HepG2 (cell line): ENCODE measurements at regions not wholly inside any gene's neighbourhood (a gene's known extent, or its start where the extent isn't known, plus 50 kb on each side); places are given as distances from the start of the nearest gene placed in this dataset.

Experiments
- ATAC-seq: fragments of 200-7000 bp; cut with Tn5 transposase; 3 replicates; pipeline ENCODE4 v1.9.1; 2020; ENCODE audit warnings: mild to moderate bottlenecking, moderate library complexity
- BruUV-seq: library from RNA; stranded (reverse); fragments of 400-500 nt; replicated peaks from 2 replicates; lab custom pipeline; 2021; lab: Mats Ljungman, UMichigan
- CTCF ChIA-PET: fragments of 300-600 bp; formaldehyde crosslinking; extraction: SDS; loops from one replicate; lab custom pipeline; 2021; ENCODE audit warnings: low total read pairs, inconsistent platforms, low intra/inter-chr PET ratio; lab: Yijun Ruan, JAX
- POLR2A ChIA-PET: fragments of 350-600 bp; sonication (Branson Sonifier 250); formaldehyde crosslinking; loops from one replicate; lab custom pipeline; 2020; ENCODE audit warnings: antibody characterized with exemption, inconsistent platforms; lab: Yijun Ruan, JAX
- DNase-seq: peaks from one replicate; pipeline ENCODE4 v3.0.0-alpha.2; 2015; ENCODE audit warnings: low spot score
- FAIRE-seq: peaks from 3 replicates; lab custom pipeline; 2011; peaks lifted over from hg19 to GRCh38; lab: Jason Lieb, UNC
- H2AFZ ChIP-seq: one replicate; pipeline ENCODE4 v1.6.1; 2011; ENCODE audit warnings: low read length, inconsistent platforms
- H3K27ac ChIP-seq: fragments of 300-600 bp; 3 replicates; pipeline ENCODE4 v1.8.0; 2011; ENCODE audit warnings: mixed run types, mild to moderate bottlenecking, mixed read lengths, low read length, inconsistent platforms; ENCODE audit not compliant: insufficient read depth; ENCODE audit errors: extremely low read length
- H3K27me3 ChIP-seq, 2 experiments: fragments of 200-600 bp in 1 of 2; 2 replicates in 1 of 2; 3 replicates in 1 of 2; pipeline versions ENCODE4 v1.6.0 to v1.8.0; 2011; ENCODE audit warnings: low read length in 2 of 2, mild to moderate bottlenecking in 2 of 2, moderate library complexity in 2 of 2, inconsistent platforms in 1 of 2; ENCODE audit not compliant: insufficient read depth in 2 of 2, control insufficient read depth in 1 of 2
- H3K36me3 ChIP-seq, 2 experiments: fragments of 200-600 bp in 1 of 2; replicated peaks in 1 of 2; 2 replicates in 1 of 2; 3 replicates in 1 of 2; pipeline versions ENCODE4 v1.5.1 to v1.8.0; 2011; ENCODE audit warnings: low read length in 2 of 2, inconsistent platforms in 1 of 2; ENCODE audit not compliant: insufficient read depth in 2 of 2, control insufficient read depth in 1 of 2
- H3K4me1 ChIP-seq: 2 replicates; pipeline ENCODE4 v1.5.1; 2012; ENCODE audit warnings: low read length, inconsistent platforms; ENCODE audit not compliant: insufficient read depth
- H3K4me2 ChIP-seq: 2 replicates; pipeline ENCODE4 v1.6.0; 2011; ENCODE audit warnings: low read depth, low read length, inconsistent platforms
- H3K4me3 ChIP-seq, 3 experiments: fragments of 200-600 bp in 1 of 3; sonication (generic), shearing (Covaris generic) in 1 of 3; replicated peaks in 1 of 3; 2 replicates each; pipeline ENCODE4 v1.5.1; 2011 to 2016; ENCODE audit warnings: low read length in 3 of 3, inconsistent platforms in 2 of 3, low read depth in 2 of 3, mild to moderate bottlenecking in 2 of 3, control low read depth in 1 of 3, mixed read lengths in 1 of 3; ENCODE audit not compliant: insufficient read depth in 1 of 3
- H3K79me2 ChIP-seq: one replicate; pipeline ENCODE4 v1.6.1; 2011; ENCODE audit warnings: low read length, inconsistent platforms; ENCODE audit not compliant: insufficient read depth
- H3K9ac ChIP-seq: 2 replicates; pipeline ENCODE4 v1.6.0; 2011; ENCODE audit warnings: mild to moderate bottlenecking, low read depth, low read length, inconsistent platforms; ENCODE audit not compliant: insufficient read depth
- H3K9me3 ChIP-seq: 2 replicates; pipeline ENCODE4 v1.5.1; 2012; ENCODE audit warnings: mild to moderate bottlenecking, low read length
- H4K20me1 ChIP-seq: 2 replicates; pipeline ENCODE4 v1.6.0; 2011; ENCODE audit warnings: inconsistent platforms, mild to moderate bottlenecking, low read length, moderate library complexity; ENCODE audit not compliant: insufficient read depth
- TCF7L2 ChIP-seq: IDR thresholded peaks from 2 replicates; pipeline ENCODE4 v1.6.1; 2011; ENCODE audit warnings: mild to moderate bottlenecking, low read depth, low read length, moderate library complexity
- ZNF569 ChIP-seq: sonication (generic); formaldehyde crosslinking; IDR thresholded peaks from 2 replicates; pipeline ENCODE4 v1.5.0; 2020; ENCODE audit warnings: mild to moderate bottlenecking, missing genetic modification reagents, moderate library complexity, borderline replicate concordance
- WGBS: methylation state at CpG from one replicate; pipeline ENCODE4 v1.1.6; 2017; ENCODE audit warnings: low lambda C conversion rate; 5-methylcytosine and 5-hydroxymethylcytosine counted together
- in situ Hi-C: cut with HindIII; loops from 2 replicates; pipeline ENCODE4 v1.10.0; 2017; ENCODE audit warnings: low pct_unique_long_range_greater_than_20kb; ENCODE audit not compliant: extremely low pct_ligation_motif_present
- intact Hi-C: fragments of 100-400 bp; cut with micrococcal nuclease; formaldehyde crosslinking; loops from one replicate; pipeline ENCODE4 v1.10.0; 2022; ENCODE audit not compliant: unreplicated experiment
- TF ChIP-seq, protein P1 (sequence below): fragments of 450-650 bp; IDR thresholded peaks from 2 replicates; pipeline ENCODE4 v1.6.1; 2016

DNA sequence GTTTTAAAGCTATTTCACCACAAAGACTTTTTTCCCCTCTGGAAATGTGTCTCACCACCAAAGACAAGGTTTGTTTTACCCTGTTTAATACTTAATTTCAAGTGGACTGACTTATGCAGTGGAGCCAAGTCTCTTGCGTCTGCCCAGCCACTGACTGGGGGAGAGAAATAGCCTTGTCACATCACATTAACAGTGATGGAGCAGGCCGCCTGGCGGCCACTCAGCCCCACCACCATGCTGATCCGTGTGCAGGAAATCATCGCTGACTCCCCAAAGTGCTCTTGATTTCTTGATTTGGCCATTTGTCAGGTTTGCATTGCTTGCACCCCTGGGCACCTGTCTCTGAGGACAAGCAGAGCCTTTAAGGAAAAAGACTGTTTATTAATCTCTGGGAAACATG lies 334.1 kb downstream of the GLRX3 start:
- Histone ChIP-seq H3K4me1 (no peaks in the 10 kb centered on the region), H3K4me2 (no peak overlapping the region), H3K9ac (no peak overlapping the region), H2AFZ (no peak overlapping the region), H3K79me2 (no peaks in the 10 kb centered on the region), H3K27me3 (peaks cover 2 to 36% of the 10 kb centered on the region in 2 experiments; a peak in 4 of 5 replicates)
- no TSS peak for BruUV-seq
- DNase-seq: no peak
- POLR2A ChIA-PET: no interaction called here
- no peak for TF ChIP-seq TCF7L2
- TF ChIP-seq, all 625 proteins: peak for 0
- in situ Hi-C loops: no loop called here
- FAIRE-seq: no peak
- no peak for ATAC-seq
- intact Hi-C loops: no loop called here
- 45% methylated on average over 5 of the region's 5 CpGs for WGBS
- Histone ChIP-seq H3K27ac (no peak overlapping the region), H3K9me3 (no peaks in the 10 kb centered on the region), H3K4me3 (no peak overlapping the region), H4K20me1 (no peaks in the 10 kb centered on the region), H3K36me3 (no peaks in the 10 kb centered on the region)
- CTCF ChIA-PET: no interaction called here

DNA sequence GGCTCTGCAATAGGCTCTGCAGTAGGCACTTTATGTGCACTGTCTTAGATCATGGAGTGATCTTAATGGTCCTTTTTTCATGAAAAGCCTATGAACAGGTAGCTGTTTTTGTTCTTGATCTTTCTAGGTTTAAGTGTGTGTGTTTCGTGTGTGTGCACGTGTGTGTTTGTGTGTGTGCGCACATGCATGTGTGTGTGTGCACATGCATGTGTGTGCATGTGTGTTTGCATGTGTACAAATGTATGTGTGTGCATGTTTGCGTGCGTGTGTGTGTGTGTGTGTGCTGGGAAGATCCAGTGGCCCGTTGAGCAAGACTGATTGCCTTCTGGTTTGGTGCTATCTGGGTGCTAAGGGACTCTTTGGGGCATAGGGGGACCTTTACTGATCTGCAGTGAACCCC lies 334.8 kb downstream of the GLRX3 start:
- Histone ChIP-seq H3K9ac (no peak overlapping the region), H4K20me1 (no peaks in the 10 kb centered on the region), H3K4me3 (no peak overlapping the region), H3K79me2 (no peaks in the 10 kb centered on the region), H3K4me2 (no peak overlapping the region), H3K27ac (no peak overlapping the region), H3K9me3 (no peaks in the 10 kb centered on the region), H3K4me1 (no peaks in the 10 kb centered on the region), H3K27me3 (peaks cover 2 to 40% of the 10 kb centered on the region in 2 experiments; a peak in 4 of 5 replicates), H3K36me3 (no peaks in the 10 kb centered on the region), H2AFZ (no peak overlapping the region)
- no TSS peak for BruUV-seq
- CTCF ChIA-PET: no interaction called here
- ATAC-seq: no peak
- TF ChIP-seq, protein P1, sequence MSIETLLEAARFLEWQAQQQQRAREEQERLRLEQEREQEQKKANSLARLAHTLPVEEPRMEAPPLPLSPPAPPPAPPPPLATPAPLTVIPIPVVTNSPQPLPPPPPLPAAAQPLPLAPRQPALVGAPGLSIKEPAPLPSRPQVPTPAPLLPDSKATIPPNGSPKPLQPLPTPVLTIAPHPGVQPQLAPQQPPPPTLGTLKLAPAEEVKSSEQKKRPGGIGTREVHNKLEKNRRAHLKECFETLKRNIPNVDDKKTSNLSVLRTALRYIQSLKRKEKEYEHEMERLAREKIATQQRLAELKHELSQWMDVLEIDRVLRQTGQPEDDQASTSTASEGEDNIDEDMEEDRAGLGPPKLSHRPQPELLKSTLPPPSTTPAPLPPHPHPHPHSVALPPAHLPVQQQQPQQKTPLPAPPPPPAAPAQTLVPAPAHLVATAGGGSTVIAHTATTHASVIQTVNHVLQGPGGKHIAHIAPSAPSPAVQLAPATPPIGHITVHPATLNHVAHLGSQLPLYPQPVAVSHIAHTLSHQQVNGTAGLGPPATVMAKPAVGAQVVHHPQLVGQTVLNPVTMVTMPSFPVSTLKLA: peak; percentile 91
- no peak for TF ChIP-seq ZNF569 (CRISPR knock-in tag)
- WGBS: 4% methylated on average over 3 of the region's 6 CpGs
- DNase-seq: no peak
- intact Hi-C loops (no loop called here), in situ Hi-C loops (no loop called here)
- POLR2A ChIA-PET: no interaction called here
- no peak for FAIRE-seq
